ENCODE measurements at regions not wholly inside any gene's neighbourhood (a gene's known extent, or its start where the extent isn't known, plus 50 kb on each side); places are given as distances from the start of the nearest gene placed in this dataset.
"Not testable (repeated sequence)": the region's sequence is repeated elsewhere in the genome, so short reads cannot be mapped to it uniquely, and the experiment has no call there.

DNA sequence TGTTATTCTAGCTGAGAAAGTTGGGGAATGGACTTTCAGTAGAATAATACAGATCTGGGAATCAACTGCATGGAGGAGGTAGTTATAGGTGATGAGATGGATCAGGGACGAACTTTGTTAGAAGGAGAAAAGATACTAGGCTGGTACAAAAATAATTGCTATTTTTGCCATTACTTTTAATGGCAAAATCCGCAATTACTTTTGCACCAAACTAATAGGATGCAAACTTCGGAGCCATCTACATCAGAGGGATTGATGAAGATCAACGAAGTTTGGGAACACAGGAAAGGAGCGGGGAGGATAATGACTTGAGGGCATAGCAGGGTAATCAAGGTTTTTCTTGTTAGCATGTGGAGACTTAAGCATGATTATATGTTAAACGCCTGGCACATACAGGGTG, 111.9 kb downstream of the DEFB131A start:
- TF ChIP-seq, protein P1, sequence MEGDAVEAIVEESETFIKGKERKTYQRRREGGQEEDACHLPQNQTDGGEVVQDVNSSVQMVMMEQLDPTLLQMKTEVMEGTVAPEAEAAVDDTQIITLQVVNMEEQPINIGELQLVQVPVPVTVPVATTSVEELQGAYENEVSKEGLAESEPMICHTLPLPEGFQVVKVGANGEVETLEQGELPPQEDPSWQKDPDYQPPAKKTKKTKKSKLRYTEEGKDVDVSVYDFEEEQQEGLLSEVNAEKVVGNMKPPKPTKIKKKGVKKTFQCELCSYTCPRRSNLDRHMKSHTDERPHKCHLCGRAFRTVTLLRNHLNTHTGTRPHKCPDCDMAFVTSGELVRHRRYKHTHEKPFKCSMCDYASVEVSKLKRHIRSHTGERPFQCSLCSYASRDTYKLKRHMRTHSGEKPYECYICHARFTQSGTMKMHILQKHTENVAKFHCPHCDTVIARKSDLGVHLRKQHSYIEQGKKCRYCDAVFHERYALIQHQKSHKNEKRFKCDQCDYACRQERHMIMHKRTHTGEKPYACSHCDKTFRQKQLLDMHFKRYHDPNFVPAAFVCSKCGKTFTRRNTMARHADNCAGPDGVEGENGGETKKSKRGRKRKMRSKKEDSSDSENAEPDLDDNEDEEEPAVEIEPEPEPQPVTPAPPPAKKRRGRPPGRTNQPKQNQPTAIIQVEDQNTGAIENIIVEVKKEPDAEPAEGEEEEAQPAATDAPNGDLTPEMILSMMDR (IDR thresholded peaks at IDR 0.05), result not testable (repeated sequence)
- TF ChIP-seq POLR2A (IDR thresholded peaks at IDR 0.05), result not testable (repeated sequence)

Measured in testis (tissue), 2 donors.